ENCODE measurements at regions not wholly inside any gene's neighbourhood (a gene's known extent, or its start where the extent isn't known, plus 50 kb on each side); places are given as distances from the start of the nearest gene placed in this dataset.

- TF ChIP-seq CTCF (IDR thresholded peaks at IDR 0.05) (no peak), POLR2A (IDR thresholded peaks at IDR 0.05) (no peak), EP300 (IDR thresholded peaks at IDR 0.05) (no peak)
These were observed 597.8 kb upstream of the MBL2 start for GRCh38 chr10:53370347-53370746.
